ENCODE measurements at regions not wholly inside any gene's neighbourhood (a gene's known extent, or its start where the extent isn't known, plus 50 kb on each side); places are given as distances from the start of the nearest gene placed in this dataset.

GRCh38 chr3:104785947-104786346 lies 580.8 kb upstream of the ALCAM start:
- DNase-seq, result no peak

- DNase-seq, result no peak
Measured at GRCh38 chr3:104787306-104787705, 579.4 kb upstream of the ALCAM start.

GRCh38 chr3:104788807-104789206 lies 577.9 kb upstream of the ALCAM start:
- DNase-seq, result no peak

- DNase-seq, result no peak
Measured at GRCh38 chr3:104791331-104791730, 575.4 kb upstream of the ALCAM start.

- no peak for DNase-seq
Measured at GRCh38 chr3:104796556-104796955, 570.2 kb upstream of the ALCAM start.

- no peak for DNase-seq
Measured at GRCh38 chr3:104805042-104805441, 561.7 kb upstream of the ALCAM start.

GRCh38 chr3:104805508-104805907 lies 561.2 kb upstream of the ALCAM start:
- no peak for DNase-seq

GRCh38 chr3:104810896-104811295 lies 555.8 kb upstream of the ALCAM start:
- no peak for DNase-seq

GRCh38 chr3:104816008-104816407 lies 550.7 kb upstream of the ALCAM start:
- DNase-seq, result no peak

- DNase-seq, result no peak
Measured at GRCh38 chr3:104816716-104817115, 550.0 kb upstream of the ALCAM start.

GRCh38 chr3:104819333-104819732 lies 547.4 kb upstream of the ALCAM start:
- no peak for DNase-seq

- DNase-seq, result no peak
Measured at GRCh38 chr3:104820959-104821358, 545.8 kb upstream of the ALCAM start.

GRCh38 chr3:104825116-104825515 lies 541.6 kb upstream of the ALCAM start:
- no peak for DNase-seq

GRCh38 chr3:104831071-104831470 lies 535.6 kb upstream of the ALCAM start:
- DNase-seq, result no peak

- DNase-seq, result no peak
Measured at GRCh38 chr3:104832530-104832929, 534.2 kb upstream of the ALCAM start.

- no peak for DNase-seq
Measured at GRCh38 chr3:104835376-104835775, 531.3 kb upstream of the ALCAM start.

- no peak for DNase-seq
Measured at GRCh38 chr3:104846270-104846669, 520.4 kb upstream of the ALCAM start.

- no peak for DNase-seq
Measured at GRCh38 chr3:104849070-104849469, 517.6 kb upstream of the ALCAM start.

GRCh38 chr3:104854468-104854867 lies 512.2 kb upstream of the ALCAM start:
- no peak for DNase-seq

GRCh38 chr3:104855702-104856101 lies 511.0 kb upstream of the ALCAM start:
- no peak for DNase-seq

GRCh38 chr3:104856741-104857140 lies 510.0 kb upstream of the ALCAM start:
- no peak for DNase-seq

GRCh38 chr3:104868291-104868690 lies 498.4 kb upstream of the ALCAM start:
- DNase-seq, result no peak

- no peak for DNase-seq
Measured at GRCh38 chr3:104870276-104870675, 496.4 kb upstream of the ALCAM start.

- DNase-seq, result no peak
Measured at GRCh38 chr3:104873331-104873730, 493.4 kb upstream of the ALCAM start.

GRCh38 chr3:104878395-104878794 lies 488.3 kb upstream of the ALCAM start:
- no peak for DNase-seq

- DNase-seq, result no peak
Measured at GRCh38 chr3:104879919-104880318, 486.8 kb upstream of the ALCAM start.
